Fibroblast of peridontal ligament (primary cell): ENCODE measurements at regions not wholly inside any gene's neighbourhood (a gene's known extent, or its start where the extent isn't known, plus 50 kb on each side); places are given as distances from the start of the nearest gene placed in this dataset.

Experiments used
- DNase-seq: peaks from one replicate; pipeline ENCODE4 v3.0.0-alpha.2; 2010; ENCODE audit errors: extremely low read depth

- no peak for DNase-seq
Measured at GRCh38 chr3:71896751-71897150, 111.8 kb upstream of the PROK2 start.

GRCh38 chr3:71893702-71894479 is 108.9 kb upstream of the PROK2 start:
- no peak for DNase-seq

- DNase-seq = no peak
Measured at GRCh38 chr3:71893122-71893521, 108.2 kb upstream of the PROK2 start.

- no peak for DNase-seq
Measured at GRCh38 chr3:71891483-71891882, 106.5 kb upstream of the PROK2 start.

GRCh38 chr3:71890356-71890931 is 105.5 kb upstream of the PROK2 start:
- DNase-seq = no peak

GRCh38 chr3:71887256-71887655 is 102.3 kb upstream of the PROK2 start:
- no peak for DNase-seq

- no peak for DNase-seq
Measured at GRCh38 chr3:71885006-71885405, 100.1 kb upstream of the PROK2 start.

GRCh38 chr3:71881732-71882131 is 96.8 kb upstream of the PROK2 start:
- DNase-seq = no peak

GRCh38 chr3:71881041-71881440 is 96.1 kb upstream of the PROK2 start:
- DNase-seq = no peak

GRCh38 chr3:71879089-71879488 is 94.1 kb upstream of the PROK2 start:
- DNase-seq = no peak

- no peak for DNase-seq
Measured at GRCh38 chr3:71876135-71877105, 91.5 kb upstream of the PROK2 start.

GRCh38 chr3:71875461-71875947 is 90.6 kb upstream of the PROK2 start:
- peak; percentile 64 for DNase-seq

- no peak for DNase-seq
Measured at GRCh38 chr3:71874618-71875017, 89.7 kb upstream of the PROK2 start.

GRCh38 chr3:71873093-71873611 is 88.2 kb upstream of the PROK2 start:
- peak; percentile 13 for DNase-seq

GRCh38 chr3:71872256-71872655 is 87.3 kb upstream of the PROK2 start:
- peak; percentile 62 for DNase-seq

GRCh38 chr3:71870966-71871512 is 86.1 kb upstream of the PROK2 start:
- no peak for DNase-seq

GRCh38 chr3:71868876-71869275 is 83.9 kb upstream of the PROK2 start:
- DNase-seq = no peak

GRCh38 chr3:71865727-71866126 is 80.8 kb upstream of the PROK2 start:
- no peak for DNase-seq

GRCh38 chr3:71863563-71864190 is 78.7 kb upstream of the PROK2 start:
- DNase-seq = no peak

- peak; percentile 72 for DNase-seq
Measured at GRCh38 chr3:71862371-71863140, 77.6 kb upstream of the PROK2 start.
